HCEC 1CT (cell line): ENCODE measurements at regions not wholly inside any gene's neighbourhood (a gene's known extent, or its start where the extent isn't known, plus 50 kb on each side); places are given as distances from the start of the nearest gene placed in this dataset.

ENCODE experiments used
- DNase-seq: peaks from one replicate; pipeline ENCODE4 v3.0.0-alpha.2; 2017

- DNase-seq = no peak
Observed at GRCh38 chr15:81471151-81471550, 97.1 kb upstream of the TMC3 start.

- DNase-seq = no peak
Observed at GRCh38 chr15:81469154-81469553, 95.1 kb upstream of the TMC3 start.

- no peak for DNase-seq
Observed at GRCh38 chr15:81466741-81467140, 92.7 kb upstream of the TMC3 start.

- DNase-seq = no peak
Observed at GRCh38 chr15:81454024-81454423, 80.0 kb upstream of the TMC3 start.

- DNase-seq = no peak
Observed at GRCh38 chr15:81450721-81451120, 76.7 kb upstream of the TMC3 start.

GRCh38 chr15:81449836-81450474 lies 75.9 kb upstream of the TMC3 start:
- no peak for DNase-seq

- DNase-seq = no peak
Observed at GRCh38 chr15:81443040-81443820, 69.2 kb upstream of the TMC3 start.

GRCh38 chr15:81442454-81442853 lies 68.4 kb upstream of the TMC3 start:
- no peak for DNase-seq

GRCh38 chr15:81434851-81435250 lies 60.8 kb upstream of the TMC3 start:
- DNase-seq = no peak

GRCh38 chr15:81433462-81433861 lies 59.4 kb upstream of the TMC3 start:
- no peak for DNase-seq

GRCh38 chr15:81432179-81432578 lies 58.2 kb upstream of the TMC3 start:
- DNase-seq = no peak

GRCh38 chr15:81427176-81427575 lies 53.2 kb upstream of the TMC3 start:
- no peak for DNase-seq

- no peak for DNase-seq
Observed at GRCh38 chr15:81425905-81426304, 51.9 kb upstream of the TMC3 start.
